Hematopoietic multipotent progenitor cell treated with erythropoietin and hydrocortisone succinate and interleukin-3 and kit ligand, for 8 days (in vitro differentiated cells): ENCODE measurements at regions not wholly inside any gene's neighbourhood (a gene's known extent, or its start where the extent isn't known, plus 50 kb on each side); places are given as distances from the start of the nearest gene placed in this dataset.
"Not testable (repeated sequence)": the region's sequence is repeated elsewhere in the genome, so short reads cannot be mapped to it uniquely, and the experiment has no call there.

Experiments
- DNase-seq: peaks from one replicate; pipeline ENCODE4 v3.0.0-alpha.2; 2015

DNA sequence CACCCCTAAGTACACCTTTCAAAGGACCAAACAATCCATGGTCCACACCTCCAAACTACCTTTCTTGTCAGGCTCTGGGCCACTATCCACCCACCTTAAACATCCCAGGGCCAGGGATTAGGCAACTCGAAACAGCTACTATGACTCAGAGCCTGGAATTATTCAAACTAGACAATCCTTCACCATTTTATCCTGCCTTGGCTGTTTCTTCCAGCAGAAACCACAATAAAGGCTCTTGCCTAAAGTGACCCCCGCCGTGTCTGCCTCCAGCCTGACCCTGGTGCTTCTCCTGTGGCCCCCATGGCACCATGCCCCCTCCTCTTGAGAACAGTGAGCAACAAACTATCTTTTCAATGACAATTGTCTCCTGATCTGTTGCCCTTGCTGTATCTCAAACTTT, 195.5 kb downstream of the EPM2A start:
- no peak for DNase-seq

DNA sequence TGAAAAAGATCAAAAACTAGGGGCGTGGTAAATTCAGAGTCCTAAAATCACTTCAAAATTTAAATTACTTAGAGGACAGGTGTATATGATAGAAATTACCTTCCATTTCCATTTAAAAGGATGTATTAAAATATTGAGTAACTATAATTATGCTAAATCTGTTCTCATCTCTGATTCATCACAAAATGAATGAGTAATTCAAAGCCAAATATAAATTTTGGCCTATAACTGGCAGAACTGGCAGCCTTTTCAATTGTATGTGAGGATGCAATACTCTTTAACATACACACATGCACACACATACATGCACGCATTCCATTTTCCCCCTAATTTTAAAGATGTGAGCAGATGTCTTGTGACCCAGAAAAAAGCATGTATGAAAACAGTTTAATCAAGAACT, 194.6 kb downstream of the EPM2A start:
- DNase-seq = no peak

DNA sequence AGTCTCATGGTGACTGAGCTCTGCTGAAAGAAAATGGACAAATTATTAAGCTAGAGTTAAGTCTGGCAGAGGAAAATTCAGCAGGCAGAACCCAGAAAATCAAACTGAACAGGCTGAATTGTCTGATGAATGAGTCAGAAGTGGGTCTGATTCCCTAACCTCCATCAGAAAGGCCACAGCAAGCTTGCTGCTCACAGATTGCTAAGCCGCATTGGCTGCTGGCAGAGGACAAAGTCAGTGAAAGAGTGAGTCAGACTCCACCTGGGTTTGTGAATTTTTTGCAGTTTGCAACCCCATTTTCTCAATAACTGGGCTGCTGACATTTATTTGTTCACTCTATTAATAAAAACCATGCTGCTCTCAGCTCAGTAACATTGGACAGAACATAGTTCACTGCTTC, 191.3 kb downstream of the EPM2A start:
- no peak for DNase-seq

DNA sequence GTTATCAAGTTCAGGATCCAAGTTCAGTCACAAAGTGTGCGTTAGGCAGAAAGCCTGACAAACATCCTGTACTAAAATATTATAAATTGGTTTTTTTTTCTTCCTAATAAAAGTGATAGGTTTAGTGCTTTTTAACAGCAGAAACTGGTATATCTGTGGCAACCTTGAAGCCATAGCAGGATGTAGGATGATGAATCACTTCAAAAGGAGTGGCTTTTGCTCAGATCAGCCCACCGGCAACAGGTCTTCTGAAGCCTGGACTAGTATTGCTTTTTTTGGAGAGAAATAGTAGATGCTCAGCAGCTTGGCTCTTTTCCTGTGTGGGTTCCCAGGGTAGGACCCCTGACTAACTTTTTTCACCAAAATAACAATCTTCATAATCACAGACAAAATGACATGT, 190.8 kb downstream of the EPM2A start:
- DNase-seq = no peak

DNA sequence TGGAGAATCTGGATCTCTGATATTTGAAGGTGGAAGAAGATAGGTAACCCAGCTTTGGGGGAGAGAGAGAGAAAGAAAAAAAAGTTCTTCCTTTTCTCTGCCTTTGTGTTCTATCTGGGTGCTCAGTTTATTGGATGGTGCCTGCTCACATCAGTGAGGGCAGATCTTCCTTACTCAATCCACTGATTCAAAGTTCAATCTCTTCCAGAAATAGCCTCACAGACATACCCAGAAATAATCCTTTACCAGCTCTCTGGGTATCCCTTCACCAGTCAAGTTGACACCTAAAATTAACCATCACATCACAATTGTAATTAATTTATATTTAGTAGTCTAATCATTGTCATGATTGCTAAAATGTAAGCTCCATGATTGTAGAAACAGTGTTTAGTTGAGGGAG, 189.1 kb downstream of the EPM2A start:
- no peak for DNase-seq

DNA sequence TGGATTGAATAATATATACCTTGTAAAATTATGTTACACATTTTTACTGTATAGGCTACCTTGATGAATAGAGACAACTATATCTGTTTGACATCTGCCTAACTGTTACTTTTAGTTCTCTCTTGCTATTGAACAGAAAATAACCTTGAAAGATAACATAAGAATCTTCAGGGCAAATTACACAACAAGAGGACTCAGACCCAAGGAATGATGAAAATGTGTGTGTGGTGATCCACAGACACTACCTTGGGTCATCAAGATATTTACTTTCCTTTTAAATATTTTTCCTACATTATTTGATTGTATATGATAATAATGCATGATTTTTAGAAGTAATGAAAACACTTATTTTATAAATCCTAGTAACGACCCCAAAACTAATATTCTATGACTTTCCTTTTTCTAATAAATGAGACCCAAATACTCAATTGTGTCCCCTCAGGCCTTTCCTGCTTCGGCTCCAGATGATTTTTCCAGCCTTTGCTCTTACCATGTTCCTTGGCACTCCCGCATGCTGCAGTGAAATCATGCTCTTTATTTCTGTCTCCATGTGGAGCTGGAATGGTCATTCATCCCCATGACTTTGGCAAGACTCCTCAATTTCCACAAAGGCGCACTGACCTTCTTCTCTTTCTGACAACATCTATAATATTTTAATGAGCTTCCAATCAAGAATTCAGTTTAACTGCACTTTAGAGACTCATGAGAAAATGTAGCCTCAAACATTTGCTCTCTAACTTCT, 187.6 kb downstream of the EPM2A start:
- no peak for DNase-seq

DNA sequence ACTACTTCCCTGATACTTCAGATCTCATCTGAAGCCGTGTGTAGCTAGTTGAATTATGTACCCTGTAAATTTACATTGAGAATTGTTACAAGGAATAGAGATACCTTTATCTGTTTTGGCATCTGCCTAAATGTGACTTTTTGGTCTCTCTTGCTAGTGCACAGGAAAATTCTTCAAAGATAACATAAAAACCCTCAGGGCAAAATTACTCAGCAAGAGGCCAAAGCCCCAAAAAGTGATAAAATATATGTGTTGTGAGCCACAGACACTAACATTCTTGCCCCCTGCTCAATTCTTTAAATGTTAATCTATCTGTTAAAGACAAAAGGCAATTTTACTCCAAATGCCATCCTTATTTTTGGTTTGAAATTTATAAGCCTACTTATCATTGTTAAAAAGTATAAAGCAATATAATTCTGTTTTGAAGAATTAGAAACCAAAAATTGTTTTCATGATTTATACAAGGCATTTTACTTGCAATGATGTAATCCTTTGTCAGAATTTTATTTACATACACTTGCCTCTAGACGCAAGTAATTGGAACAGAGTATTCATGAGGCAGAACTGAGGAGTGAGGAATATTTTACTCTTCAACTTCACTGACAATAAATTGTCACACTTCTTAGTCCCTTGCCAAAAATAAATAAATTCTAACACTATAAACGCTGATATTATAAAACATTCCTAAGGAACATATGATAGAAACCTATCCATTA, 186.2 kb downstream of the EPM2A start:
- DNase-seq = no peak

DNA sequence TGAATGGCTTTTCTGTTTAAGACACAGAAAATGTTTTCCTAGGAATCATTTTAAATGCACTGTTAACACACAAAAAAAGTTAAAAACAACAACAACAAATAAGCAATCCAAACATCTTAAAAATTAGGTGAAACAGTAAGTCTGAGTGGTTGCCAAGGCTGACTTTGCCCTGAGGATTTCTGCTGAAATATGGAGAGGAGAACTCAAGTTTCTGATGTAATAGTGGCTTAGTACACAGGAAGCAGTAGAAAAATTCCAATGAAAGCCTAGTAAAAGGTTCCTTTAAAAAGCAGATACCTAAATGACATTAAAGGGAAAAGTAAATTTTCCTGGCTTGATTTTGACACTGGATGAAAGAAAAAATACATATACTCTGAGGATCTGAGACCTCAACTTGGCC, 184.2 kb downstream of the EPM2A start:
- DNase-seq = no peak

DNA sequence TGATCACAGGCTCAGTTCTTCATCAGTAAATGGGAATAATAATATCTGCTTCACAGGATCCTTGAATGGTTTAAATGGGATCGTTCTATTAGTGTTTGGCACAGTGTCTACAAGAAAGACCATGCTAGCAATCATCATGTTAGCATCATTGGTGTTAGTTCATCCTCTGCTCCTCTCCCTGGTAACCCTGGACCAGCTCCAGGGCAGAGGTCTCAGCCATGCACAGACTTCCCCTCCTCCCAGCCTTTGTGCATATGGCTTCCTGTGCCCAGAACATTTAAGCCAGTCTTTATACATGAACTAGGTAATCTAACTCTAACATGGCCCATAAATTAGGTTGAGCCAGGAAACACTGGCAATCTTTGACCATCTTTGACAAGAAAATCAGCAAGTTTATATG, 180.2 kb downstream of the EPM2A start:
- DNase-seq = no peak

DNA sequence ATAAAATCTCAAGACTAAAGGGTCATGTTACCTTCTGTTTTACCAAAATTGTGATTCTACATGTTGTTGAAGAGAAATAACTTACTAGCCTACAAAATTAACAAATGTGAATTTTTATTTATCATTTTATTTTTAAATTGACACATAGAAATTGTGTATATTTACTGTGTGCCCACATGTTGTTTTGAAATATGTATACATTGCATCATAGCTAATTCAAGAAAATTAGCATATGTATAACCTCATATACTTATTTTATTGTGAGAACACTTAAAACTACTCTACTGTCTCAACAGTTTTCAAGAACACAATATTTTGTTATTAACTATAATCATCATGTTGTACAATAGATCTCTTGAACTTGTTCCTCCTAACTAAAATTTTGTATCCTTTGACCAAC, 177.8 kb downstream of the EPM2A start:
- no peak for DNase-seq

DNA sequence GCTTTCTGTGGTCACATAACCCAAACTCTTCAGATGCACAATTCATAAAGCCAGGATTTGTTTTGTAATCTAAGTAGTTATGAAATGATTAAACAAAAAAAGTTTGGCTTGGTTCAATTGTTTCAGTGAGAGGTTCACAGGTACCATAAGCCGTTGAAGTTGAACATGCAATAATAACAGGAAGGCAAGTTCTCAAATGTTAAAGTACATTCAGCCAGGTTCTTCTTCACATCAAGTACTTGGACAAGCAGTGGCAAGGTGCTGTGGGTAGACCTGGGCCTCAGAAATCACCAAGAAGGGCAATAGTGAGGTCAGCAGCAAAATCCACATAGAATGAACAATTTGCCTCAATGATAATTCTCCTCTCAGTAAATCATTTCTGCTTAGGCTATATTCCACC, 175.5 kb downstream of the EPM2A start:
- DNase-seq = no peak

DNA sequence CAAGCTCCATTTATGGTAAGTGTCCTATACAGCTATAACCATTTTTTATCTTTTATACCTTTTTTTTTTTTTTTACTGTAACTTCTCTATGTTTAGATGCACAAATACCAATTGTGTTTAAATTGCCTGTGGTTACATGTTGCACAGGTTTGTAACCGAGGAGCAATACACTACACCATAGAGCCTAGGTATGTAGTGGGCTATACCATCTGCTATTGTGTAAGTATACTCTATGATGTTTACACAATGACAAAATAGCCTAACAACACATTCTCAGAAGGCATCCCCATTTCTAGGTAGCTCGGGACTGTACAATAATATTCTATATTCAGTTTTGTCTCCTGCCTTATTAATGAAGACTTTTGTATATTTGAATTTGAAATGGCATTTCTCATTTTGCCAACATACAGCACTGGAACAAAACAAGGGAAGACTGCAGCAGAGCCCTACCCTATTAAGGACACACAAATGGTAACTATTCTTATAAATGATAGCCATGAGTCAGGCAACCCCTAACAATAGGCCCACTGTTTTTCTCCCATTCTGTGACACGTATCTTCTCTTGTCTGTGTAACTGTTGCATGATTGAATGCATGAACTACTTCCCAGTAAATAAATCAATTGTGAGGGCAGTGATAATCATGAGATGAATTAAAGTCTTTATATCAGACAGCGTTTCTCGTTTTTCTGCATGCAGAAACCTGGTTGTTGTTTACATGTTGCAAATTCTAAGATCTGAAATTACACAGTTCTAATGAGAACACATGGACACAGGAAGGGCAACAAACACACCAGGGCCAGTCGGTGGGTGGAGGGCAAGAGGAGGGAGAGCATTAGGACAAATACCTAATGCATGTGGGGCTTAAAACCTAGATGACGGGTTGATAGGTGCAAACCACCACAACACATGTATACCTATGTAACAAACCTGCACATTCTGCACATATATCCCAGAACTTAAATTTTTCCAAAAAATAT, 173.9 kb downstream of the EPM2A start:
- DNase-seq = no peak

DNA sequence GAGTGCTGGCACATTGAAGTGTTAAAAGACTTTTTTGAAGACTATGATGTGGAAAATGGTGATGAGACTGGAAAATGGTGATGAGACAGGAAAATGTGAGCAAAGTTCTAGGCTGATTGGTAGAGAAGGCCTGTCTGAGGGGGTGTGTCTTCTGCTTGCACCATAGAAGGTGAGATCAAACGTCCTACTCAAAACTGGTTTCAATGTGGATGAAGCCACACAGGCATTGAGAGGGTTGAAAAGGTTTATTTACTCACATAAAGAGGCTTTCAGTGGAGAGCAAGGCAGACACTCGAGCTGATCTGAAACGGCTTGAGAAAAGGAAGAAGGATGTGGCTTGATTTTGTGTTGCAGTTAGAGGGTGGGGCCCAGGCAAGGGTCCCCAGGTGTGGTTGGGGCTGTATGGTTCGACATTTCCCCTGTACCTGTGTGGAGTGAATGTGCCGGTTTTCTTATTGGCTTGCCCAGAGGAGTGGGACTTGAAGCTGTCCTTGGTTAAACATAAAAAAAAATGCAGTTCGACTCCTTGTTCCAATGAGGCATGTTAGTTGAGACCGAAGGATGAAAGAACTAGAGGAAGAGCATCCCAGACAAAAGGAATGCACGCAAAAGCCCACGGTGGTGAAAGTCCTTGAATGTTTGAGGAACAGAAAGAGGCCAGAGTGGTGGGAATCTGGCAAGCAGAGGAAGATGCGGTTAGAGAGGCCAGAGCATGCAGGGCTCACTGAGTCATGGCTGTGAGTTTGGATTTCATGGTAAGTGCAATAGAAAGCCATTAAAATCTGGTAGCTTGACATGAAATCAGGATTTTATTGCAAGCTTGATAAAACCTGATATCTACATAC, 172.3 kb downstream of the EPM2A start:
- no peak for DNase-seq

DNA sequence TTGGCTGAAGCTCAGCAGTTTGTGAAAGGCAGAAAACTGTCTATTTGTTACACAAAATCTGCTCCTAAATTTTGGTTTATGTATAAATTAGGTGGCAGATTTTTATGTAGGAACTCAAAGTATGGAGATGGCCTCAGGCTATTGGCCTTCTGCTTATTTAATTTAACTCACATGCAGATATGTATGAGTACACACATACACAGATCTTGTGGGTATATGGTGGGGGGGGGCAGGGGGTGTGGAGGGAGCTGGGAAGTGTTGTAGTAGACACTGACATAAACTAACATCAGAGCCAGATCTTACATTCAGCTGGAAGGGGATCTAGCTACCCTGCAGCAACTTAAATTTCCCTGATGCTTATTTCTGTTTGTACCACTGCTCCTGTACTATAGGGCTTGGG, 170.8 kb downstream of the EPM2A start:
- DNase-seq = no peak

DNA sequence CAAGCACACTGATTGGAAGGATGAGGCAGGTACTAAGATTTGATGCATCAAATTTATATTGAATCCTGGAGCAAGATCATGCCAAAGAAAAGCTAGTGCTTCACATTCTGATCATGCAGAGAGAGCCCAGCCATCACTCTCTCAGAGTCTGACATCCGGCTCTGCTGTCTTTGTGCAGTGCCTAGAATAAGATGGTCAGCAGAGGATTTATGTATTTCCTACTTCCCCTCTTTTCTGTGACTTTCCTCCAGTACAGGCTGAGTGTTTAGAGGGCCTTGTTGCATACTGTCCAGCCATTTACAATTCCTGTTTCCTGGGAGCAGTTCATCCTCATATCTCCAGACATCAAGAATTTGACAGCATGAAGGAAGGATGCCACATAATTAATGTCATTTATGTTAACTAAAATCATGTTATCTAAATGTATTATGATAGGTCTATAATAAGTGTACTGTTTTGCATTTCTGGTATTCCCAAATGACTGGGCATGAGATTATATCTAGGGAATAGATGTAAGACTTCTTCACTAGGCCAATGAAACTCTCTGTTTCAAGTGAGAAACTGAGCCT, 167.6 kb downstream of the EPM2A start:
- DNase-seq = no peak

DNA sequence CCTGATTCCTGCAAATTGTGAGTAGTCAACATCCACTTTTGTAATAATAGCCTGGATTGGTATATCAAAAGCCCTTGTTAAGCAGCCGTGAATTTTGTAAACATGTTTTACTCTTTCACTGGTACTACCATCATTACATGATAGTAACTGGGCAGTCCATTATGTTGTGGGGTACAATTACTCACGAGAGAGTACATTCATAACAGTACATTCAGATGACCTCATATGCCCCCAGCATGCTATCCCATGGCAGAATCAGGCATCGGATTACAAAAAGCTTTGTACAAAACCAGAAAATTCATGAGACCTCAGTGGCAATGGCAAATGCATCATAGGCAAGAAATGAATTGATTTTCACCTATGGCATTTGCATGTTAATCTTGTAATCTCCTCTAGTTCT, 166.2 kb downstream of the EPM2A start:
- no peak for DNase-seq

DNA sequence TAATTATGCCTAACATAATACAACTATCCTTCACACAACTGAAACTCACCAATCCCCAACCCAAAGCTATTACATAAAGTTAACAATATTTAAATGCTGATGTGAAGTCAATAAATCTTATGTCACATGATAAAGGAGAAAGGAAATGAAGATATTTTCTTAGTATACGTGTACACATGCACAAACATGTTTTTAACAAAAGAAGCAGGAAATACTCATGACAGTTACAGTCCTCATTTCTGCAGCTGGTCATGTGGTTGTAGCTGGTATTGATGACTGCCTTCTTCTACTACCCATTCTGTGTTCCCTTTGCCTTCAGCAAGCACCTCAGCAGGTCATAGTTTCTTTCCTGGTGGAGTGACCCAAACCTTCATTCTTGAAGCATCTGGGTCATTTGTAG, 165.0 kb downstream of the EPM2A start:
- not testable (repeated sequence) for DNase-seq

DNA sequence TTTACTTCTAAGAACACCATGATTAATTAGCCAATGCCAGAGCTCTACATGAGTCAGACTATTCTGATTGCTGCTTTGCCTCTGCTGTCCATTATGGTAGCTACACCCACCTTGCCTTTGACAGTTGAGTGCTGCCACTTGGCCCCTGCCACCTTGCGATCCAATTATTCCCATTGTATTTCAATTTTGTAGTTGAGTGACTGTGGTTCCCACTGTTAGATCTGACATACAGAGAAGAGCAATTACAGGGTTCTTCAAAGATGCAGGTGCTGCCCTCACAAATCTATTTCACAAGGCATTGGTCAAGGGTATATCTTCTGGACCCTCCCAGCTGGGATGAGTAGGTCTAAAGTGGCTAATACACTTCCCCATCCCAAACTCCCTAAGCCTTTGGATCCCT, 161.1 kb downstream of the EPM2A start:
- DNase-seq = not testable (repeated sequence)
